Left ventricle myocardium inferior (tissue), 1 donor: ENCODE measurements at regions not wholly inside any gene's neighbourhood (a gene's known extent, or its start where the extent isn't known, plus 50 kb on each side); places are given as distances from the start of the nearest gene placed in this dataset.

ENCODE experiments used
- DNase-seq: peaks from one replicate; pipeline ENCODE4 v3.0.0-alpha.2; 2020
- H3K27ac ChIP-seq: fragments of 200-600 bp; replicated peaks from 2 replicates; pipeline ENCODE4 v1.8.0; 2021
- H3K27me3 ChIP-seq: fragments of 200-600 bp; 2 replicates; pipeline ENCODE4 v1.8.0; 2021; ENCODE audit warnings: low read depth
- H3K36me3 ChIP-seq: fragments of 200-600 bp; 2 replicates; pipeline ENCODE4 v1.8.0; 2021
- H3K4me1 ChIP-seq: fragments of 200-600 bp; 2 replicates; pipeline ENCODE4 v1.8.0; 2021
- H3K4me3 ChIP-seq: fragments of 200-600 bp; 2 replicates; pipeline ENCODE4 v1.8.0; 2021; ENCODE audit warnings: mild to moderate bottlenecking, moderate library complexity
- H3K9me3 ChIP-seq: fragments of 200-600 bp; replicated peaks from 2 replicates; pipeline ENCODE4 v1.8.0; 2021
- intact Hi-C: fragments of 100-400 bp; cut with micrococcal nuclease; formaldehyde crosslinking; loops from one replicate; pipeline ENCODE4 v1.11.0; 2022
- TF ChIP-seq, protein P1 (sequence below): fragments of 200-600 bp; IDR thresholded peaks from 2 replicates; pipeline ENCODE4 v1.8.0; 2021; ENCODE audit warnings: antibody characterized with exemption, mild to moderate bottlenecking, borderline replicate concordance
- donor health status: DM: no; HTN: yes; CAD: no; lungs with severe emphysema.

DNA sequence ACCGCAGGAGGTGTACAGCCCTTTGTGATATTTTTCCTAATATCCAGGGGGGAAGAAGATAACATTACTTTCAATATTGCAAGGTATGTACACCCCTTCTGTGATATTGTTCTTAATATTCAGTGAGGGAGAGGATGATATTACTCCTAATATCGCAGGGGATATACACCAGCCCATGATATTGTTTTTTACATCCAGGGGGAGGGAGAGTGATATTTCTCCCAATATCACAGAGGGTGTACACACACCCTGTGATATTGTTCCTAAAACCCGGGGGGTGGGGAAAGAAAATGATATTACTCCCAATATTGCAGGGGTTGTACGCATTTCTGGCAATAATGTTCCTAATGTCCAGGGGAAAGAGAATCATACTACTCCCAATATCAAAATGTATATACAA is 58.0 kb upstream of the SLC25A48 start:
- no peaks in the 10 kb centered on the region for H3K4me1 ChIP-seq
- intact Hi-C loops = no loop called here
- H3K27me3 ChIP-seq = peaks cover 70% of the 10 kb centered on the region
- H3K9me3 ChIP-seq = no peaks in the 10 kb centered on the region
- TF ChIP-seq, protein P1, sequence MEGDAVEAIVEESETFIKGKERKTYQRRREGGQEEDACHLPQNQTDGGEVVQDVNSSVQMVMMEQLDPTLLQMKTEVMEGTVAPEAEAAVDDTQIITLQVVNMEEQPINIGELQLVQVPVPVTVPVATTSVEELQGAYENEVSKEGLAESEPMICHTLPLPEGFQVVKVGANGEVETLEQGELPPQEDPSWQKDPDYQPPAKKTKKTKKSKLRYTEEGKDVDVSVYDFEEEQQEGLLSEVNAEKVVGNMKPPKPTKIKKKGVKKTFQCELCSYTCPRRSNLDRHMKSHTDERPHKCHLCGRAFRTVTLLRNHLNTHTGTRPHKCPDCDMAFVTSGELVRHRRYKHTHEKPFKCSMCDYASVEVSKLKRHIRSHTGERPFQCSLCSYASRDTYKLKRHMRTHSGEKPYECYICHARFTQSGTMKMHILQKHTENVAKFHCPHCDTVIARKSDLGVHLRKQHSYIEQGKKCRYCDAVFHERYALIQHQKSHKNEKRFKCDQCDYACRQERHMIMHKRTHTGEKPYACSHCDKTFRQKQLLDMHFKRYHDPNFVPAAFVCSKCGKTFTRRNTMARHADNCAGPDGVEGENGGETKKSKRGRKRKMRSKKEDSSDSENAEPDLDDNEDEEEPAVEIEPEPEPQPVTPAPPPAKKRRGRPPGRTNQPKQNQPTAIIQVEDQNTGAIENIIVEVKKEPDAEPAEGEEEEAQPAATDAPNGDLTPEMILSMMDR = no peak
- H3K36me3 ChIP-seq = no peaks in the 10 kb centered on the region
- no peak overlapping the region for H3K27ac ChIP-seq
- no peak overlapping the region for H3K4me3 ChIP-seq
- no peak for DNase-seq

GRCh38 chr5:135761746-135762145 is 72.7 kb upstream of the SLC25A48 start:
- no peak overlapping the region for H3K4me3 ChIP-seq
- H3K36me3 ChIP-seq = no peaks in the 10 kb centered on the region
- peaks cover 10% of the 10 kb centered on the region for H3K27me3 ChIP-seq
- DNase-seq = no peak
- peaks cover 4% of the 10 kb centered on the region for H3K9me3 ChIP-seq
- no peak overlapping the region for H3K27ac ChIP-seq
- H3K4me1 ChIP-seq = no peaks in the 10 kb centered on the region
- TF ChIP-seq, protein P1 = no peak
- intact Hi-C loops = no loop called here

GRCh38 chr5:135759149-135759784 is 75.2 kb upstream of the SLC25A48 start:
- intact Hi-C loops = no loop called here
- no peaks in the 10 kb centered on the region for H3K27me3 ChIP-seq
- no peaks in the 10 kb centered on the region for H3K36me3 ChIP-seq
- DNase-seq = no peak
- TF ChIP-seq, protein P1 = no peak
- H3K9me3 ChIP-seq = peaks cover 4% of the 10 kb centered on the region
- no peaks in the 10 kb centered on the region for H3K4me1 ChIP-seq
- H3K4me3 ChIP-seq = no peak overlapping the region
- no peak overlapping the region for H3K27ac ChIP-seq

DNA sequence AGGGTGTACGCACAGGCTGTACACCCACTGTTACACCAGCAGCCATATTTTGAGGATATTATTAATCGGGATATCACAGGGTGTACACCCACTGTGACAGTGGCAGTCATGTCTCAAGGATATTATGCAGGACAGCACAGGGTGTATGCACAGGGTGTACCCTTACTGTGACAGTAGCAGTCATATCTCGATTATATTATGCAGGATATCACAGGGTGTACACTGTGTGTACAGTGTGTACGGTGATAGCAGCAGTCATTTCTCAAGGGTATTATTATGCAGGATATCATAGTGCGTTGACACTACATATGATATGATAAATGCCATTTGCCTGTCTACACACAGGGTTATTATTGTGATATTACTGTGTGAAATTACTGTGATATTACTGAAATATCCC is 80.5 kb upstream of the SLC25A48 start:
- H3K36me3 ChIP-seq = no peaks in the 10 kb centered on the region
- H3K4me3 ChIP-seq = no peak overlapping the region
- TF ChIP-seq, protein P1 = no peak
- intact Hi-C loops = no loop called here
- no peaks in the 10 kb centered on the region for H3K27me3 ChIP-seq
- no peak overlapping the region for H3K27ac ChIP-seq
- H3K4me1 ChIP-seq = no peaks in the 10 kb centered on the region
- DNase-seq = no peak
- H3K9me3 ChIP-seq = peaks cover under 1% of the 10 kb centered on the region

DNA sequence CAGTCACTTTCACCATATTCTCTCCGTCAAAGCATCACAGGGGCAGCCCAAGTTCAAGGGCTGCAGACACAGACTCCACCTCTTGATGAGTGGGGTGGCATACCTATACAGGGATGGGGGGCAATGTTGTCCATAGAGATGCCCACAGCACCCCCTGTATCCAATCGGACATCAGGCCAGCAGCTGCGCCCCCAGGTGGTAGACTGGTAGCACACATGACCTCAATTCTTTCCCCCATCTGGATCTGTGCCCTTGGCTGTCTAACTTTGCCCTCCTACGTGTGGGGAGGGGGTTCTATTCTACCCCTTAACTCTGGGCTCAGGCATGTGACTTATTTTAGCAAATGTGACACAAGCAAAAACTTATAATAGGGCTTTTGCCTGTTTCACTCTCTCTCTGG is 84.0 kb upstream of the SLC25A48 start:
- Histone ChIP-seq H3K4me3 (no peak overlapping the region), H3K36me3 (no peaks in the 10 kb centered on the region), H3K27me3 (no peaks in the 10 kb centered on the region), H3K9me3 (no peaks in the 10 kb centered on the region), H3K4me1 (no peaks in the 10 kb centered on the region), H3K27ac (no peak overlapping the region)
- intact Hi-C loops = no loop called here
- TF ChIP-seq, protein P1 = no peak
- DNase-seq = no peak
